ENCODE measurements at regions not wholly inside any gene's neighbourhood (a gene's known extent, or its start where the extent isn't known, plus 50 kb on each side); places are given as distances from the start of the nearest gene placed in this dataset.

GRCh38 chr15:31977138-31977537, 53.2 kb upstream of the CHRNA7 start:
- TF ChIP-seq POLR2AphosphoS5 (IDR thresholded peaks at IDR 0.05; ENCODE audit: borderline replicate concordance, low read depth, low read length) = no peak
- TF ChIP-seq EZH2 (IDR thresholded peaks at IDR 0.05) = no peak
